AG09319 (cell line): ENCODE measurements at regions not wholly inside any gene's neighbourhood (a gene's known extent, or its start where the extent isn't known, plus 50 kb on each side); places are given as distances from the start of the nearest gene placed in this dataset.
"Not testable (repeated sequence)": the region's sequence is repeated elsewhere in the genome, so short reads cannot be mapped to it uniquely, and the experiment has no call there.

ENCODE experiments used
- DNase-seq: peaks from one replicate; pipeline ENCODE4 v3.0.0-alpha.2; 2010; ENCODE audit warnings: low read depth; ENCODE audit errors: extremely low read depth
- CTCF ChIP-seq: IDR thresholded peaks from 2 replicates; pipeline ENCODE4 v1.5.1; 2011; ENCODE audit warnings: low read depth, mild to moderate bottlenecking, inconsistent platforms, low read length, moderate library complexity

GRCh38 chr3:110697961-110698360 lies 373.7 kb upstream of the NECTIN3 start:
- TF ChIP-seq CTCF: no peak
- peak; percentile 34 for DNase-seq

GRCh38 chr3:110704332-110704731 lies 367.3 kb upstream of the NECTIN3 start:
- not testable (repeated sequence) for DNase-seq

- DNase-seq: no peak
- no peak for TF ChIP-seq CTCF
Measured at GRCh38 chr3:110708156-110708555, 363.5 kb upstream of the NECTIN3 start.

- TF ChIP-seq CTCF: no peak
- DNase-seq: no peak
Measured at GRCh38 chr3:110710156-110710555, 361.5 kb upstream of the NECTIN3 start.

GRCh38 chr3:110710603-110711002 lies 361.0 kb upstream of the NECTIN3 start:
- no peak for DNase-seq
- TF ChIP-seq CTCF: no peak

- no peak for TF ChIP-seq CTCF
- DNase-seq: no peak
Measured at GRCh38 chr3:110711130-110711832, 360.3 kb upstream of the NECTIN3 start.

- no peak for DNase-seq
- no peak for TF ChIP-seq CTCF
Measured at GRCh38 chr3:110711851-110712516, 359.6 kb upstream of the NECTIN3 start.
